Stimulated activated naive B cell treated with anti-CD40 and anti-IgM and Interleukin-4, amounts not matched to agents 10 μg/mL and 1 μg/mL and 100 μg/mL, for 72 hours (primary cell): ENCODE measurements at regions not wholly inside any gene's neighbourhood (a gene's known extent, or its start where the extent isn't known, plus 50 kb on each side); places are given as distances from the start of the nearest gene placed in this dataset.

ENCODE experiments used
- ATAC-seq, 2 donors: fragments of 150-1000 bp; cut with Tn5 transposase; replicated peaks; 2 replicates each; pipeline ENCODE4 v1.10.0; 2021; ENCODE audit warnings: moderate library complexity in 1 of 2
- DNase-seq: peaks from one replicate; pipeline ENCODE4 v3.0.0; 2021
- H3K27ac Mint-ChIP-seq: one replicate; pipeline ENCODE4 v1.8.0; 2022; ENCODE audit warnings: mild to moderate bottlenecking, mixed read lengths
- H3K27me3 Mint-ChIP-seq, 2 donors: one replicate each; pipeline ENCODE4 v1.8.0; 2022; ENCODE audit warnings: mixed read lengths in 2 of 2
- H3K36me3 Mint-ChIP-seq, 2 donors: one replicate each; pipeline ENCODE4 v1.8.0; 2022; ENCODE audit warnings: mixed read lengths in 2 of 2, mild to moderate bottlenecking in 1 of 2
- H3K4me1 Mint-ChIP-seq, 2 donors: one replicate each; pipeline ENCODE4 v1.8.0; 2022; ENCODE audit warnings: mixed read lengths in 2 of 2, mild to moderate bottlenecking in 1 of 2
- H3K4me3 Mint-ChIP-seq, 2 donors: one replicate each; pipeline ENCODE4 v1.8.0; 2022; ENCODE audit warnings: mild to moderate bottlenecking in 2 of 2, mixed read lengths in 2 of 2, moderate library complexity in 1 of 2
- H3K9me3 Mint-ChIP-seq, 2 donors: one replicate each; pipeline ENCODE4 v1.8.0; 2022; ENCODE audit warnings: mixed read lengths in 2 of 2, mild to moderate bottlenecking in 1 of 2

- no peak for ATAC-seq
- no peak for DNase-seq
- no peak overlapping the region for H3K4me3 Mint-ChIP-seq
- no peak overlapping the region for H3K27ac Mint-ChIP-seq
- H3K36me3 Mint-ChIP-seq, result peaks cover 0 to 4% of the 10 kb centered on the region in 2 donors
- H3K9me3 Mint-ChIP-seq, result peaks cover 0 to 3% of the 10 kb centered on the region in 2 donors
- H3K27me3 Mint-ChIP-seq, result peaks cover 0 to 6% of the 10 kb centered on the region in 2 donors
- no peaks in the 10 kb centered on the region for H3K4me1 Mint-ChIP-seq
Measured at GRCh38 chr4:148822572-148823418, 380.6 kb upstream of the NR3C2 start.

GRCh38 chr4:148814030-148814429 lies 371.8 kb upstream of the NR3C2 start:
- H3K9me3 Mint-ChIP-seq, result peaks cover 3 to 4% of the 10 kb centered on the region in 2 donors
- H3K4me1 Mint-ChIP-seq, result no peaks in the 10 kb centered on the region
- no peak overlapping the region for H3K4me3 Mint-ChIP-seq
- DNase-seq (no peak), ATAC-seq (no peak)
- peaks cover 0 to 4% of the 10 kb centered on the region in 2 donors for H3K36me3 Mint-ChIP-seq
- H3K27me3 Mint-ChIP-seq, result no peaks in the 10 kb centered on the region
- H3K27ac Mint-ChIP-seq, result no peak overlapping the region

DNA sequence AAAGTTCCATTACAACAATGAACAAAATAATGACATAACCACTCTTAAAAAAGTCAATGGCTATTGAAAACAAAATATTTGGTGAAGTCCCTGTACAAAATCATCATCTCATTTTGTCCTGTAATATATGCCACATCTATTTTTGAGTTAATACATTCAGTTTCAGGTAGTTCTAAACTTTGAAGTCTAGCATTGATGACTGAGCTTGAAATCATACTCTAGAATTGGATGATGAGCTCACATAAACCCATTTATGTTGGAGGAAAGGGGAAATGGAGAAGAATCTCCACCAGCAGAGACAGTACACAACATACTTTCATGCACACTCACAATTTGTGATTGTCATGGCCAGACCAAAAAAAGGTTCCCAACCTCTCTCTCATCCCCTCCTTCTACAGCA lies 371.1 kb upstream of the NR3C2 start:
- Mint-ChIP-seq H3K9me3 (peaks cover 0 to 4% of the 10 kb centered on the region in 2 donors), H3K36me3 (peaks cover 0 to 4% of the 10 kb centered on the region in 2 donors), H3K4me1 (no peaks in the 10 kb centered on the region), H3K4me3 (no peak overlapping the region), H3K27ac (no peak overlapping the region), H3K27me3 (no peaks in the 10 kb centered on the region)
- no peak for ATAC-seq
- DNase-seq, result no peak

GRCh38 chr4:148812101-148812500 lies 369.9 kb upstream of the NR3C2 start:
- Mint-ChIP-seq H3K9me3 (peaks cover 0 to 4% of the 10 kb centered on the region in 2 donors), H3K36me3 (peaks cover 0 to 4% of the 10 kb centered on the region in 2 donors), H3K4me3 (no peak overlapping the region), H3K27ac (no peak overlapping the region), H3K27me3 (no peaks in the 10 kb centered on the region), H3K4me1 (no peaks in the 10 kb centered on the region)
- no peak for ATAC-seq
- DNase-seq, result no peak

DNA sequence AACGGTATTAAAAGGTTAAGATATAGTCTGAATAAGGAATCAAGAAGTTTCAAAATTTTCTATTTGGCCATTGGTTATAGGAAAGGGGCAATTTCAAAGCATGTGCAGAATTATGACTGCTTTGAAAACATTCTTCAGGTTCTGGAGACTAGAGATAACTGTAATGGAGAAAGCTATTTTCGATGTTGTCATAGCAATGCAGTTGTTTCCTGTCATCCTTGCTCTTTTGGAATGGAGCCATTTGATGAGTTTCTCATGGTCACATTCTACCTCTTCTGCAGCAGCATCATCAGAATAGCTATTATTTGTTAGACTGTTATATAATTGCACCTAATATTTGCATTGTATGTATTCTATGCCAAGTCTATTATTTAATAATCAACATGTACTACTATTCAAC lies 368.2 kb upstream of the NR3C2 start:
- H3K27me3 Mint-ChIP-seq, result no peaks in the 10 kb centered on the region
- no peak for ATAC-seq

DNA sequence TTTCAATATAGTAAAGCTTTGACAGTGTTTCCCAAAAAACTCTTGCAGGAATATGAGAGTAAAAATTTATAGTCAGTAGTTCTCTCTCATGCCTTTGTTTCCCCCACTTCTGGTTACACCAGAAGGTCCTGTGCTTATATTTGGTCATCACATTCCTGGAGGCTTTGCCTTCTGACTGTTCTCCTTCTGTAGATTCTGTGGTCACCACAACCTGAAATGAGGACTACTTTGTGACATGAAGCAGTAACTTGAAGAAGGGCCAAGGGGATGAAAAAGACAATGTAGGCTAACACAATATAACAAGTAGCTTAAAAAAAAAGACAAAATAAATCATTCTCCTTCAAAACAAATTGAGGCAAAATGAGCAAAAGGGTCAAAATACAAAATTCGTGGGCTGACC lies 366.2 kb upstream of the NR3C2 start:
- ATAC-seq, result no peak
- H3K27me3 Mint-ChIP-seq, result no peaks in the 10 kb centered on the region
- H3K4me1 Mint-ChIP-seq, result no peaks in the 10 kb centered on the region
- no peak overlapping the region for H3K4me3 Mint-ChIP-seq
- H3K9me3 Mint-ChIP-seq, result peaks cover 0 to 5% of the 10 kb centered on the region in 2 donors
- DNase-seq, result no peak
- no peaks in the 10 kb centered on the region for H3K36me3 Mint-ChIP-seq
- H3K27ac Mint-ChIP-seq, result no peak overlapping the region

More for the DNA sequence above, 368.2 kb upstream of the NR3C2 start:
- Mint-ChIP-seq H3K4me3 (no peak overlapping the region), H3K27ac (no peak overlapping the region), H3K36me3 (no peaks in the 10 kb centered on the region), H3K9me3 (peaks cover 0 to 5% of the 10 kb centered on the region in 2 donors), H3K4me1 (no peaks in the 10 kb centered on the region)
- DNase-seq, result no peak

- DNase-seq, result no peak
- H3K27me3 Mint-ChIP-seq, result no peaks in the 10 kb centered on the region
- H3K36me3 Mint-ChIP-seq, result no peaks in the 10 kb centered on the region
- ATAC-seq, result no peak
- no peak overlapping the region for H3K27ac Mint-ChIP-seq
- peaks cover 0 to 2% of the 10 kb centered on the region in 2 donors for H3K9me3 Mint-ChIP-seq
- peaks cover 0 to 3% of the 10 kb centered on the region in 2 donors for H3K4me1 Mint-ChIP-seq
- no peak overlapping the region for H3K4me3 Mint-ChIP-seq
Measured at GRCh38 chr4:148800940-148801339, 358.7 kb upstream of the NR3C2 start.

DNA sequence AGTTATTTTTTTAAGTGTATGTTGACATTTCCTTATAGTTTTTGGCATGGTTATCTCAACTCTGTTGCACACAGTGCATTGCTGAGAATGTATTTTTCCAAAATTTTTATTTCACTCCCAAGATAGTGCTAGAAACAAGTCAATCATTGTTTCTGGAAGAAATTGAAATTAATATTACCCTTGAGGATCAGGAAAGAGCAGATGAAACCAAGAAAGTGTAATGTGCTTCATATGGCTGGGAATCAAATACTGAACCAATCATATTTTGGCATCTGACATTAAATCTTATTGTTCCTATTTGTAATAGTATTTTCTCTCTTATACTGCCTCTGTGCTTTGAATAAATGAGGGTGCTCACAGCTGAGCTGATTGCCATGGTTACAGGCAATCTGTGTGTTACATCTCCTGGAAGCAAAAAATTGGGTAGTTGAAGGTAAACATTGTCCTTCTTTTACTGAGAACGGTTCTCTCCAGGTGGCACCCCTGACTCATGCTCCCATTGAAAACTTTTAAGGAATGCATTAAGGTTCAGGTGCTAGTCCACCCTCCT lies 358.2 kb upstream of the NR3C2 start:
- no peaks in the 10 kb centered on the region for H3K36me3 Mint-ChIP-seq
- H3K27ac Mint-ChIP-seq, result no peak overlapping the region
- ATAC-seq, result no peak
- H3K4me1 Mint-ChIP-seq, result peaks cover 0 to 3% of the 10 kb centered on the region in 2 donors
- H3K27me3 Mint-ChIP-seq, result no peaks in the 10 kb centered on the region
- H3K9me3 Mint-ChIP-seq, result no peaks in the 10 kb centered on the region
- DNase-seq, result no peak
- no peak overlapping the region for H3K4me3 Mint-ChIP-seq

- Mint-ChIP-seq H3K4me1 (no peaks in the 10 kb centered on the region), H3K27ac (no peak overlapping the region), H3K4me3 (no peak overlapping the region), H3K27me3 (no peaks in the 10 kb centered on the region), H3K36me3 (no peaks in the 10 kb centered on the region), H3K9me3 (no peaks in the 10 kb centered on the region)
- DNase-seq, result no peak
- ATAC-seq, result no peak
Measured at GRCh38 chr4:148795156-148795864, 353.1 kb upstream of the NR3C2 start.

- Mint-ChIP-seq H3K4me1 (no peaks in the 10 kb centered on the region), H3K4me3 (no peak overlapping the region), H3K27ac (no peak overlapping the region), H3K36me3 (no peaks in the 10 kb centered on the region), H3K9me3 (no peaks in the 10 kb centered on the region), H3K27me3 (peaks cover 0 to 6% of the 10 kb centered on the region in 2 donors)
- ATAC-seq, result no peak
- no peak for DNase-seq
Measured at GRCh38 chr4:148793221-148793620, 351.0 kb upstream of the NR3C2 start.

DNA sequence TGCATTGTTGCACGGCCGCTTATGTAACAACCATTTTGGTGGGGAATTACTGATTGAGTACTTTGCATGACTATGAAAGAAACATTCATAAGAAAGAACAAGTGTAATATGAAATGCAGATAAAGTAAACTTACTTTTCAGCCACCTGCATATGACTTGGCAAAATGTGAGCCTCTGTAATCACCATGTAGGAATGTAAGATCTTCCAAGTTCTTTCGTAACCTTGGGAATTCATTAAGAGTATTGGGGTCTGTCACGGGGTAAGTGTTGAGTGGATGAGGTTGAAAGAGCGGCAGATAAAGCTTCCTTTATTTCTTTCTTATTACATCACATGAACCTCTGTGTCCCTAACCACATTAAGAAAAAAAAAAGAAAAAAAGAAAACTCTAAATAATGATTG lies 348.5 kb upstream of the NR3C2 start:
- ATAC-seq (no peak), DNase-seq (no peak)
- Mint-ChIP-seq H3K27me3 (peaks cover 0 to 6% of the 10 kb centered on the region in 2 donors), H3K36me3 (no peaks in the 10 kb centered on the region), H3K9me3 (no peaks in the 10 kb centered on the region), H3K4me1 (no peaks in the 10 kb centered on the region), H3K4me3 (no peak overlapping the region), H3K27ac (no peak overlapping the region)

GRCh38 chr4:148790246-148790645 lies 348.0 kb upstream of the NR3C2 start:
- Mint-ChIP-seq H3K27me3 (peaks cover 0 to 6% of the 10 kb centered on the region in 2 donors), H3K36me3 (no peaks in the 10 kb centered on the region), H3K9me3 (no peaks in the 10 kb centered on the region), H3K27ac (no peak overlapping the region), H3K4me3 (no peak overlapping the region), H3K4me1 (no peaks in the 10 kb centered on the region)
- DNase-seq (no peak), ATAC-seq (no peak)

DNA sequence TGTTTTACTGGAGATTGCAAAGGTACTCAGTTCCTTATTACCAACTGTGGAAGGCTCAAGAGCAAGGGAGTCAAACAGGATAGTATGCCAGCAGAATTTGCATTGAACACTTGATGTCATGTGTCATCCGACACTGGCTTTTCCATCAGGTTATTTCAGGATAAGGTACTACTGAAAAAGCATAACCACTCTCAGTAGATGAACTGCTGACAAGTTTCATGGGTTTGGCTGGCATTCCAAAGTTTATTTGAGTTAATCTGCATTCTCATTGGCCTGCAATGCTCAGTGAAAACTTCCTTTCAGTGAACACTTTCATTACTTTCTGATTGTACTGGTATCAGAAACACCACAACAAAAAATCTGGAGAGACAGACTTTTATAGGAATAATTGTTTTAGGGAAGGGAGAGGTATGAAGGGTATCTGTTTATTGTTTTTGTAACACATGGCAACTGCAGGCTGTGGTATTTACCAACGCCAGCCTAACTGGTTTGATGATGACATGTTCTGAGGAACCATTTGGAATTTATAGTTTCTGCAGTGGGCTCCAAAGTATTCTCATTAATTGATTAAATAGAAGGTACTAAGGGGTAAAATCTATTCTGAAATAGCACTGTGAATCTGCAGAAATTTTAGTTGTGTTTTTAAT lies 345.7 kb upstream of the NR3C2 start:
- H3K36me3 Mint-ChIP-seq, result no peaks in the 10 kb centered on the region
- no peak for DNase-seq
- H3K27ac Mint-ChIP-seq, result no peak overlapping the region
- H3K27me3 Mint-ChIP-seq, result peaks cover 0 to 6% of the 10 kb centered on the region in 2 donors
- ATAC-seq, result no peak
- no peaks in the 10 kb centered on the region for H3K9me3 Mint-ChIP-seq
- no peak overlapping the region for H3K4me3 Mint-ChIP-seq
- no peaks in the 10 kb centered on the region for H3K4me1 Mint-ChIP-seq

- H3K9me3 Mint-ChIP-seq, result no peaks in the 10 kb centered on the region
- DNase-seq (no peak), ATAC-seq (no peak)
- H3K27ac Mint-ChIP-seq, result no peak overlapping the region
- H3K4me1 Mint-ChIP-seq, result no peaks in the 10 kb centered on the region
- no peaks in the 10 kb centered on the region for H3K36me3 Mint-ChIP-seq
- H3K27me3 Mint-ChIP-seq, result peaks cover 0 to 6% of the 10 kb centered on the region in 2 donors
- no peak overlapping the region for H3K4me3 Mint-ChIP-seq
Measured at GRCh38 chr4:148787285-148787684, 345.1 kb upstream of the NR3C2 start.
